K562 (cell line): ENCODE measurements at regions not wholly inside any gene's neighbourhood (a gene's known extent, or its start where the extent isn't known, plus 50 kb on each side); places are given as distances from the start of the nearest gene placed in this dataset.

Source experiments
- FOXJ3 ChIP-seq: sonication (generic); formaldehyde crosslinking; IDR thresholded peaks from 2 replicates; pipeline ENCODE4 v1.4.0; 2020; ENCODE audit warnings: mild to moderate bottlenecking, missing genetic modification reagents
- THRAP3 ChIP-seq: fragments of 450-650 bp; IDR thresholded peaks from 2 replicates; pipeline ENCODE4 v1.6.1; 2016; ENCODE audit warnings: mild to moderate bottlenecking, inconsistent platforms, borderline replicate concordance
- YY1 ChIP-seq, 3 experiments: IDR thresholded peaks; 2 replicates each; pipeline ENCODE4 v1.6.1; 2011; ENCODE audit warnings: low read length in 2 of 3, mild to moderate bottlenecking in 2 of 3, moderate library complexity in 2 of 3, borderline replicate concordance in 1 of 3, control low read depth in 1 of 3, low read depth in 1 of 3; ENCODE audit not compliant: insufficient read depth in 3 of 3, insufficient replicate concordance in 2 of 3, control insufficient read depth in 1 of 3, insufficient read length in 1 of 3; ENCODE audit errors: extremely low read depth in 1 of 3
- ZFP91 ChIP-seq: sonication (generic); formaldehyde crosslinking; IDR thresholded peaks from 2 replicates; pipeline ENCODE4 v1.8.0; 2022; ENCODE audit warnings: mild to moderate bottlenecking, missing genetic modification reagents
- ZNF445 ChIP-seq: fragments of 250-450 bp; sonication (Bioruptor Pico); IDR thresholded peaks from 2 replicates; pipeline ENCODE4 v1.4.0; 2020; ENCODE audit warnings: low read depth, mild to moderate bottlenecking, moderate library complexity
- TF ChIP-seq, protein P1 (sequence below): fragments of 450-650 bp; IDR thresholded peaks from 2 replicates; pipeline ENCODE4 v1.6.1; 2016; ENCODE audit warnings: mild to moderate bottlenecking, moderate library complexity
- TF ChIP-seq, protein P2 (sequence below): IDR thresholded peaks from 2 replicates; pipeline ENCODE4 v1.6.1; 2016; ENCODE audit warnings: missing genetic modification characterization, missing compliant biosample characterization
- TF ChIP-seq, protein P3 (sequence below), 2 experiments: IDR thresholded peaks; 2 replicates each; pipeline ENCODE4 v1.6.1; 2011; ENCODE audit warnings: borderline replicate concordance in 1 of 2, control low read depth in 1 of 2, low read depth in 1 of 2, low read length in 1 of 2, mild to moderate bottlenecking in 1 of 2, mixed read lengths in 1 of 2, moderate library complexity in 1 of 2; ENCODE audit not compliant: insufficient read depth in 1 of 2, insufficient read length in 1 of 2, poor library complexity in 1 of 2, severe bottlenecking in 1 of 2; ENCODE audit errors: extremely low read depth in 1 of 2

GRCh38 chr11:16607675-16608644, 130.5 kb upstream of the C11orf58 start (continued):
- TF ChIP-seq, protein P1, sequence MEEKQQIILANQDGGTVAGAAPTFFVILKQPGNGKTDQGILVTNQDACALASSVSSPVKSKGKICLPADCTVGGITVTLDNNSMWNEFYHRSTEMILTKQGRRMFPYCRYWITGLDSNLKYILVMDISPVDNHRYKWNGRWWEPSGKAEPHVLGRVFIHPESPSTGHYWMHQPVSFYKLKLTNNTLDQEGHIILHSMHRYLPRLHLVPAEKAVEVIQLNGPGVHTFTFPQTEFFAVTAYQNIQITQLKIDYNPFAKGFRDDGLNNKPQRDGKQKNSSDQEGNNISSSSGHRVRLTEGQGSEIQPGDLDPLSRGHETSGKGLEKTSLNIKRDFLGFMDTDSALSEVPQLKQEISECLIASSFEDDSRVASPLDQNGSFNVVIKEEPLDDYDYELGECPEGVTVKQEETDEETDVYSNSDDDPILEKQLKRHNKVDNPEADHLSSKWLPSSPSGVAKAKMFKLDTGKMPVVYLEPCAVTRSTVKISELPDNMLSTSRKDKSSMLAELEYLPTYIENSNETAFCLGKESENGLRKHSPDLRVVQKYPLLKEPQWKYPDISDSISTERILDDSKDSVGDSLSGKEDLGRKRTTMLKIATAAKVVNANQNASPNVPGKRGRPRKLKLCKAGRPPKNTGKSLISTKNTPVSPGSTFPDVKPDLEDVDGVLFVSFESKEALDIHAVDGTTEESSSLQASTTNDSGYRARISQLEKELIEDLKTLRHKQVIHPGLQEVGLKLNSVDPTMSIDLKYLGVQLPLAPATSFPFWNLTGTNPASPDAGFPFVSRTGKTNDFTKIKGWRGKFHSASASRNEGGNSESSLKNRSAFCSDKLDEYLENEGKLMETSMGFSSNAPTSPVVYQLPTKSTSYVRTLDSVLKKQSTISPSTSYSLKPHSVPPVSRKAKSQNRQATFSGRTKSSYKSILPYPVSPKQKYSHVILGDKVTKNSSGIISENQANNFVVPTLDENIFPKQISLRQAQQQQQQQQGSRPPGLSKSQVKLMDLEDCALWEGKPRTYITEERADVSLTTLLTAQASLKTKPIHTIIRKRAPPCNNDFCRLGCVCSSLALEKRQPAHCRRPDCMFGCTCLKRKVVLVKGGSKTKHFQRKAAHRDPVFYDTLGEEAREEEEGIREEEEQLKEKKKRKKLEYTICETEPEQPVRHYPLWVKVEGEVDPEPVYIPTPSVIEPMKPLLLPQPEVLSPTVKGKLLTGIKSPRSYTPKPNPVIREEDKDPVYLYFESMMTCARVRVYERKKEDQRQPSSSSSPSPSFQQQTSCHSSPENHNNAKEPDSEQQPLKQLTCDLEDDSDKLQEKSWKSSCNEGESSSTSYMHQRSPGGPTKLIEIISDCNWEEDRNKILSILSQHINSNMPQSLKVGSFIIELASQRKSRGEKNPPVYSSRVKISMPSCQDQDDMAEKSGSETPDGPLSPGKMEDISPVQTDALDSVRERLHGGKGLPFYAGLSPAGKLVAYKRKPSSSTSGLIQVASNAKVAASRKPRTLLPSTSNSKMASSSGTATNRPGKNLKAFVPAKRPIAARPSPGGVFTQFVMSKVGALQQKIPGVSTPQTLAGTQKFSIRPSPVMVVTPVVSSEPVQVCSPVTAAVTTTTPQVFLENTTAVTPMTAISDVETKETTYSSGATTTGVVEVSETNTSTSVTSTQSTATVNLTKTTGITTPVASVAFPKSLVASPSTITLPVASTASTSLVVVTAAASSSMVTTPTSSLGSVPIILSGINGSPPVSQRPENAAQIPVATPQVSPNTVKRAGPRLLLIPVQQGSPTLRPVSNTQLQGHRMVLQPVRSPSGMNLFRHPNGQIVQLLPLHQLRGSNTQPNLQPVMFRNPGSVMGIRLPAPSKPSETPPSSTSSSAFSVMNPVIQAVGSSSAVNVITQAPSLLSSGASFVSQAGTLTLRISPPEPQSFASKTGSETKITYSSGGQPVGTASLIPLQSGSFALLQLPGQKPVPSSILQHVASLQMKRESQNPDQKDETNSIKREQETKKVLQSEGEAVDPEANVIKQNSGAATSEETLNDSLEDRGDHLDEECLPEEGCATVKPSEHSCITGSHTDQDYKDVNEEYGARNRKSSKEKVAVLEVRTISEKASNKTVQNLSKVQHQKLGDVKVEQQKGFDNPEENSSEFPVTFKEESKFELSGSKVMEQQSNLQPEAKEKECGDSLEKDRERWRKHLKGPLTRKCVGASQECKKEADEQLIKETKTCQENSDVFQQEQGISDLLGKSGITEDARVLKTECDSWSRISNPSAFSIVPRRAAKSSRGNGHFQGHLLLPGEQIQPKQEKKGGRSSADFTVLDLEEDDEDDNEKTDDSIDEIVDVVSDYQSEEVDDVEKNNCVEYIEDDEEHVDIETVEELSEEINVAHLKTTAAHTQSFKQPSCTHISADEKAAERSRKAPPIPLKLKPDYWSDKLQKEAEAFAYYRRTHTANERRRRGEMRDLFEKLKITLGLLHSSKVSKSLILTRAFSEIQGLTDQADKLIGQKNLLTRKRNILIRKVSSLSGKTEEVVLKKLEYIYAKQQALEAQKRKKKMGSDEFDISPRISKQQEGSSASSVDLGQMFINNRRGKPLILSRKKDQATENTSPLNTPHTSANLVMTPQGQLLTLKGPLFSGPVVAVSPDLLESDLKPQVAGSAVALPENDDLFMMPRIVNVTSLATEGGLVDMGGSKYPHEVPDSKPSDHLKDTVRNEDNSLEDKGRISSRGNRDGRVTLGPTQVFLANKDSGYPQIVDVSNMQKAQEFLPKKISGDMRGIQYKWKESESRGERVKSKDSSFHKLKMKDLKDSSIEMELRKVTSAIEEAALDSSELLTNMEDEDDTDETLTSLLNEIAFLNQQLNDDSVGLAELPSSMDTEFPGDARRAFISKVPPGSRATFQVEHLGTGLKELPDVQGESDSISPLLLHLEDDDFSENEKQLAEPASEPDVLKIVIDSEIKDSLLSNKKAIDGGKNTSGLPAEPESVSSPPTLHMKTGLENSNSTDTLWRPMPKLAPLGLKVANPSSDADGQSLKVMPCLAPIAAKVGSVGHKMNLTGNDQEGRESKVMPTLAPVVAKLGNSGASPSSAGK = no peak
- peak in 2 of 3 experiments; percentile 42 to 67 for TF ChIP-seq YY1 (IDR thresholded peaks at IDR 0.05; ENCODE audit: borderline replicate concordance in 1 of 3, control insufficient read depth in 1 of 3, extremely low read depth in 1 of 3, insufficient read depth in 3 of 3, insufficient read length in 1 of 3, insufficient replicate concordance in 2 of 3, low read depth in 1 of 3, low read length in 2 of 3)
- TF ChIP-seq, protein P2, sequence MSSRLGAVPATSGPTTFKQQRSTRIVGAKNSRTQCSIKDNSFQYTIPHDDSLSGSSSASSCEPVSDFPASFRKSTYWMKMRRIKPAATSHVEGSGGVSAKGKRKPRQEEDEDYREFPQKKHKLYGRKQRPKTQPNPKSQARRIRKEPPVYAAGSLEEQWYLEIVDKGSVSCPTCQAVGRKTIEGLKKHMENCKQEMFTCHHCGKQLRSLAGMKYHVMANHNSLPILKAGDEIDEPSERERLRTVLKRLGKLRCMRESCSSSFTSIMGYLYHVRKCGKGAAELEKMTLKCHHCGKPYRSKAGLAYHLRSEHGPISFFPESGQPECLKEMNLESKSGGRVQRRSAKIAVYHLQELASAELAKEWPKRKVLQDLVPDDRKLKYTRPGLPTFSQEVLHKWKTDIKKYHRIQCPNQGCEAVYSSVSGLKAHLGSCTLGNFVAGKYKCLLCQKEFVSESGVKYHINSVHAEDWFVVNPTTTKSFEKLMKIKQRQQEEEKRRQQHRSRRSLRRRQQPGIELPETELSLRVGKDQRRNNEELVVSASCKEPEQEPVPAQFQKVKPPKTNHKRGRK (tag) = peak; percentile 77
- no peak for TF ChIP-seq ZNF445
- TF ChIP-seq, protein P3, sequence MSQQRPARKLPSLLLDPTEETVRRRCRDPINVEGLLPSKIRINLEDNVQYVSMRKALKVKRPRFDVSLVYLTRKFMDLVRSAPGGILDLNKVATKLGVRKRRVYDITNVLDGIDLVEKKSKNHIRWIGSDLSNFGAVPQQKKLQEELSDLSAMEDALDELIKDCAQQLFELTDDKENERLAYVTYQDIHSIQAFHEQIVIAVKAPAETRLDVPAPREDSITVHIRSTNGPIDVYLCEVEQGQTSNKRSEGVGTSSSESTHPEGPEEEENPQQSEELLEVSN (IDR thresholded peaks at IDR 0.05; ENCODE audit: borderline replicate concordance in 1 of 2, extremely low read depth in 1 of 2, insufficient read depth in 1 of 2, insufficient read length in 1 of 2, low read depth in 1 of 2, low read length in 1 of 2, poor library complexity in 1 of 2, severe bottlenecking in 1 of 2) = peak in 1 of 2 experiments; percentile 1
- no peak for TF ChIP-seq FOXJ3
- 0 out of 2 replicates have a peak, but pooled peaks have one; percentile 17 for TF ChIP-seq THRAP3
- TF ChIP-seq ZFP91 (CRISPR knock-in tag) = no peak
